ENCODE measurements at regions not wholly inside any gene's neighbourhood (a gene's known extent, or its start where the extent isn't known, plus 50 kb on each side); places are given as distances from the start of the nearest gene placed in this dataset.

GRCh38 chr5:155508673-155509072, 495.1 kb downstream of the KIF4B start:
- TF ChIP-seq, protein P1, sequence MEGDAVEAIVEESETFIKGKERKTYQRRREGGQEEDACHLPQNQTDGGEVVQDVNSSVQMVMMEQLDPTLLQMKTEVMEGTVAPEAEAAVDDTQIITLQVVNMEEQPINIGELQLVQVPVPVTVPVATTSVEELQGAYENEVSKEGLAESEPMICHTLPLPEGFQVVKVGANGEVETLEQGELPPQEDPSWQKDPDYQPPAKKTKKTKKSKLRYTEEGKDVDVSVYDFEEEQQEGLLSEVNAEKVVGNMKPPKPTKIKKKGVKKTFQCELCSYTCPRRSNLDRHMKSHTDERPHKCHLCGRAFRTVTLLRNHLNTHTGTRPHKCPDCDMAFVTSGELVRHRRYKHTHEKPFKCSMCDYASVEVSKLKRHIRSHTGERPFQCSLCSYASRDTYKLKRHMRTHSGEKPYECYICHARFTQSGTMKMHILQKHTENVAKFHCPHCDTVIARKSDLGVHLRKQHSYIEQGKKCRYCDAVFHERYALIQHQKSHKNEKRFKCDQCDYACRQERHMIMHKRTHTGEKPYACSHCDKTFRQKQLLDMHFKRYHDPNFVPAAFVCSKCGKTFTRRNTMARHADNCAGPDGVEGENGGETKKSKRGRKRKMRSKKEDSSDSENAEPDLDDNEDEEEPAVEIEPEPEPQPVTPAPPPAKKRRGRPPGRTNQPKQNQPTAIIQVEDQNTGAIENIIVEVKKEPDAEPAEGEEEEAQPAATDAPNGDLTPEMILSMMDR (IDR thresholded peaks at IDR 0.05; ENCODE audit: control extremely low read depth in 1 of 3, insufficient read depth in 1 of 3, low read depth in 1 of 3, low read length in 3 of 3): no peak
- TF ChIP-seq POLR2AphosphoS5 (IDR thresholded peaks at IDR 0.05; ENCODE audit: low read depth, low read length) (no peak), EGR1 (IDR thresholded peaks at IDR 0.05; ENCODE audit: borderline replicate concordance, low read depth, low read length) (no peak)
- TF ChIP-seq, protein P2, sequence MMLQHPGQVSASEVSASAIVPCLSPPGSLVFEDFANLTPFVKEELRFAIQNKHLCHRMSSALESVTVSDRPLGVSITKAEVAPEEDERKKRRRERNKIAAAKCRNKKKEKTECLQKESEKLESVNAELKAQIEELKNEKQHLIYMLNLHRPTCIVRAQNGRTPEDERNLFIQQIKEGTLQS (IDR thresholded peaks at IDR 0.05; ENCODE audit: insufficient read depth, low read depth, low read length): no peak

Data from H1 (cell line).